GM12878 (cell line): ENCODE measurements at regions not wholly inside any gene's neighbourhood (a gene's known extent, or its start where the extent isn't known, plus 50 kb on each side); places are given as distances from the start of the nearest gene placed in this dataset.

ENCODE experiments used
- MXI1 ChIP-seq: fragments of 150-350 bp; IDR thresholded peaks from 2 replicates; pipeline ENCODE4 v1.6.1; 2011; ENCODE audit warnings: low read depth, mild to moderate bottlenecking, inconsistent platforms, low read length, improper control_type of control experiment
- NRF1 ChIP-seq: conservative IDR thresholded peaks from 2 replicates; pipeline ENCODE4 v1.6.1; 2011; ENCODE audit warnings: mild to moderate bottlenecking, low read depth, low read length, improper control_type of control experiment
- POLR2A ChIP-seq: IDR thresholded peaks from 2 replicates; pipeline ENCODE4 v1.6.1; 2011; ENCODE audit warnings: low read depth, mild to moderate bottlenecking, low read length

DNA sequence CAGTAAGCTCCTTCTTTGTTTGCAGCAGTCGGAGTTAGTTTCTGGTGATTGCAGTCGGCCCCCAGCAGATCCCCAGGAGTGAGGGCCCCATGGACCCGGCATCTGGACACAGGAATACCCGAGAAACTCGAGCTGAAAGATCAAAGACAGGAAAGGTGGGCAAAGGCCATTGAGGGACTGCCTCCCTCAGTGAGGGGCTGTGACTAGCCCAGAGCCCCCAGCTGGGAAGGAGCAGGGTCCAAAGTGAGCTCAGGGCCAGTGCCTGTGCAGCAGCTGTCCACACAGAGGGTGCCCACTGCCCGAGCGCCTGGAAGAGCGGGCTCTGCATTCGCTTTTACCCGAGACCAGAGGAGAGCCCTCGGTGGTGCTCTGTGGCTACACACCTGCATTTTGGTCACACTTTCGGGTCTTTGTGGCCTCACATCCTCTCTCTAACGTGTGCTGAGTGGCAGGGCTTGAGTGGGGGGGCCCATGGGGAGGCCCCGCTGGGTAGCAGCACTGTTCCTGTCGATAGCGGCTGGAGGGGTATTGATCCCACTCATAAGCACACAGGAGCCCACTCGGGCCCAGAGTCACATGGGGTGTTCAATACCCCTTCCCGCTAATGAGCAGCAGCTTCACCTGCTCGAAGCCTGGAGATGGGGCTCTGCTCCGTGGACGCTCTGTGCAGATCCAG lies 532.9 kb downstream of the TBC1D22A start:
- TF ChIP-seq NRF1 (no peak), POLR2A (no peak), MXI1 (no peak)
